GM21825 (cell line): ENCODE measurements at regions not wholly inside any gene's neighbourhood (a gene's known extent, or its start where the extent isn't known, plus 50 kb on each side); places are given as distances from the start of the nearest gene placed in this dataset.
"Not testable (repeated sequence)": the region's sequence is repeated elsewhere in the genome, so short reads cannot be mapped to it uniquely, and the experiment has no call there.

ENCODE experiments used
- ATAC-seq: cut with Tn5 transposase; IDR thresholded peaks from one replicate; pipeline ENCODE4 v1.9.1; 2021; ENCODE audit warnings: mild to moderate bottlenecking, moderate library complexity; ENCODE audit not compliant: unreplicated experiment

DNA sequence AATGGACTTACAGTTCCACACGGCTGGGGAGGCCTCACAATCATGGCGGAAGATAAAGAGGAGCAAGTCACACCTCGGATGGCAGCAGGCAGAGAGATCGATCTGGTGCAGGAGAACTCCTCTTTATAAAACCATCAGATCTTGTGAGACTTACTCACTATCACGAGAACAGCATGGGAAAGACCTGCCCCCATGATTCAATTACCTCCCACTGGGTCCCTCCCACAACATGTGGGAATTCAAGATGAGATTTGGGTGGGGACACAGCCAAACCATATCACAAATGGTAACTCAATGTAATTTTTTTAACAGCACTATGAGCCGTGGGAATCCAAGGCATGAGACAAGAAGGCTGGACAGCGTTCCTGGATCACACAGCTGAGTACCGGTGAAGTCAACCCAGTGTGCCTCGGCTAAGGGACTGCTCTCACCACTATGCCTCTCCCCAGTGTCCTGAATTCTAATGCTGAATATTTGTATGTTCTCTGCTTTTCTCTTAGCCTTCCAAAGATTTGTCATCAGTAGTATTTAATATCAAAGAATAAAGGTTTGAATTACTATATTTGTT, 84.3 kb downstream of the IRS2 start:
- ATAC-seq = not testable (repeated sequence)

DNA sequence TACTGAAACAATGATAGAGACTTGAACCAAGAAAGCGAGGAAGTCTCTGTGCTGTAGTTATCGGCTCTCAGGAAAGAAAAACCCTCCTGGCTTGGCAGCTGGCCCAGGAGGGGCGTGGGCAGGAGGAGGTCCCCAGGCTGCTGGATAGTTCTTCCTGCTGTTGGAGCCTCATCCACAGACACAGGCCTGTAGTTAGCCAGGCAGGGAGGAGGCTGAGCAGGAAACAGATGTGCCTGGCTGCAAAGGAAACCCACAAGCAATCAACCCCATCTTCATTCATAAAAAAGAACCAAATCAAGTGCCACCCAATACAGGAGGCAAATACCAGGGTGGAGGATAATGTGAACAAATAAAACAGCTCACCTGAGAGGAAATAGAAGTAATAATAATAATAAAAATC, 86.2 kb downstream of the IRS2 start:
- no peak for ATAC-seq

- ATAC-seq = no peak
These were observed 86.7 kb downstream of the IRS2 start for GRCh38 chr13:109699628-109700071.

DNA sequence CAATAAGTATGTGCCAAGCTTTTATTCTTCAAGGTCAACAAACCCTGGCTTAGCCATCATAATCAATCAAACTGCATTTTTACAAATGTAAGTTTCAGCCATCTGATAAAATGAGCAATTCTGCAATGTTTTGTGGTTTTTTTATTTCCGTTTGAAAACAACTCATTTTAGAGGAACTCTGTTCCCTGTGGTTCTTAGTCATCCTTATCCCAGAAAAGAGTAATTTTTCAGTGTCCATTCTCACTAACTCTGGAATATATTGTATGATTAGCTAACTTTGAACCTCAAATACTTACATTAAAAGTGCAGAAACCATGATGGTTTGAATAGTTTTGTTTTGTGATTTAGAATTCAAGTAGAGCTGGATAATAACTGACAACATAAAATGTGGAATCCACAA, 87.6 kb downstream of the IRS2 start:
- ATAC-seq = no peak

DNA sequence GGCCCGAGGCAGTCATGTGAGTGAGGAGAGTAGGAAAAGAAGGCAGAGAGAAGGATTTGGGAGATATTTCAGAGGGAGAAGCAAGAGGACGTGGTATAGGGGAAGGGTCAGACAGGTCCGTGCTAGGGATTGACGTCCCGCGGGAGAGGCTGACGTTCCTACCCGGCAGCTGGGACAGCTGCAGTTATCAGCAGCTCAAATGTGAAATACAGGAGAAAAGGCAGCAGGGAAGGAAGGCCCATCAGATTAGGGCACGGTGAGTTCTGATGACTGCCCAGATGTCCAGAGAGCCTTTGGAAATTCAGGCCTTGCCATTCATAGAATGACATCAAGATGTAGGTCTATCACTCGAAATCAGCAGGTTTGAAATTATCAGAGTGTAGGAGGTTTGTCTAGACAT, 88.4 kb downstream of the IRS2 start:
- no peak for ATAC-seq

GRCh38 chr13:109695402-109696190, 90.8 kb downstream of the IRS2 start:
- ATAC-seq = no peak

GRCh38 chr13:109694972-109695371, 91.4 kb downstream of the IRS2 start:
- no peak for ATAC-seq

- ATAC-seq = no peak
These were observed 93.2 kb downstream of the IRS2 start for GRCh38 chr13:109693213-109693612.

- no peak for ATAC-seq
These were observed 94.7 kb downstream of the IRS2 start for GRCh38 chr13:109691689-109692088.

DNA sequence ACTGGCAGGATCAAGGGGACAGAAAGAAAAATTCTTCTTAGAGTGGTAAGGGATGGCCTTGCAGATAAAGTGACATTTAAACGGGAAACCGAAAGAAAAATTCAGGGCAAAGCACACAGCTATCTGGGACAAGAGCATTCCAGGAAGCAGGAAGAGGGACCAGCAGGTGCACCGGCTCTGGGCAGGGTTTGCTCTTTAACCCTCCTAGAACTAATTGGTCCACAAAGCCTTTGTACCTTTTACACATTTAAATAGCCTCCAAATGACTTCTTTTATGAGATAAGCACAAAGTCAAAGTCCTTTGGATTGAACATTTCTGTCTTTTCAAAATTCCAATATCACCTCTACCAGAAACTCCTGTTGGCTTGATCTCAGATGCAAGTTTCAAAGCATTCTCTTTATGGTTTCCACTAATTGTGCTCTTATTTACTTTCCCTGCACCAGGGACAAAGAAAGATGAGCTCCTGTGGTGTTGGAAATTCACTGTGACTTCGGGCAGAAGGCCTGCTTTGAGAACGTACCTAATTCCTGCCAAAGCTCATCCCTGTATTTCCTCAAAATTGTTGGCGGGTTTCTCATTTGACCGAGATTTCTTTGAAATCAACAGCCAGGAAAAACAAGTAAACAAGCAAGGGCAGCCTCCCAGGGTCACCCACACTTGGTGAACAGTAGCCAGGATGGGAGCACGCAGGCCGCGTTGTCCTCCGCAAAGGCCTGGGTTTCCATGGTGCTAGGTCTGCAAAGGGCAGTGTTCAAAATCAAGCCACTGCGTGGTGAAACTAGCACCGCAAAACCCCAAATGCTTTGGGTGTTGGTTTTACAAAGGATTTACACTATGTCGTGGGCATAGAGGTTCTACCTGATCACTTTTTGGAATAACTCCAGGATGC, 98.6 kb downstream of the IRS2 start:
- no peak for ATAC-seq

GRCh38 chr13:109685203-109685602, 101.2 kb downstream of the IRS2 start:
- no peak for ATAC-seq

GRCh38 chr13:109684824-109685202, 101.6 kb downstream of the IRS2 start:
- ATAC-seq = no peak

DNA sequence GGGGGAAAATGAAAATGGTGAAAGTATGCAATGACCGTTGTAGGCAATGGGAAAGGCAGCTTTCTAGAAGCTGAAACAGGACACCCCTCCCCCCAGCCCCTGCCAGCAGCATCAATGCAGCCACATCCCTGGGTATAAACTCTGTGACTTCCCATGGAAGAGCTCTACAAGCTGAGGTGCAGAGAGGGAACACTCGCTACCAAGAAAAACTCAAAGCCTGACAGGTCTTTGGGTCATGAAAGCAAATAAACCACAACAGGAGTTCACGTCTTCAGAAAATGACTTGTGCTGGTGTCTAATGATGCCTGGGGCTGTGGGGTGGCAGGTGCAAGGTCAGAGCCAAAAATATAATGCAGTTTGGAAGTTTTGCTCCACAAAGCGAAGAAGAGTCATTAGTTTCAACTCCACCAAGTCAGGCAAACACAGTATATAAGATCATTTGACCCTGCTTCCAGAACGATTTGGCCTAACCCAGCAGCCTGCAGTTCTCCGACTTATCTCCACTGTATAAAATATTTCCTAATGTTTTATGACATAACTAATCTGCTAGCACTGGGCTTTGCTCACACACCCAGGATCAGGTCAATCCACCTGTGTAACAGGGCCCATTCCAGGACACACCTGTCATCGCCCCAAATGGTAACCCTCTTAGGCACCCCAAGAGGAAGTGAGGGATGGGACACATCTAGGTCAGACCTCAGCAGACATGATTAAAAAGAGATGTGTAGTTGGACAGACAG, 102.1 kb downstream of the IRS2 start:
- no peak for ATAC-seq

- ATAC-seq = no peak
These were observed 103.7 kb downstream of the IRS2 start for GRCh38 chr13:109682534-109683244.

DNA sequence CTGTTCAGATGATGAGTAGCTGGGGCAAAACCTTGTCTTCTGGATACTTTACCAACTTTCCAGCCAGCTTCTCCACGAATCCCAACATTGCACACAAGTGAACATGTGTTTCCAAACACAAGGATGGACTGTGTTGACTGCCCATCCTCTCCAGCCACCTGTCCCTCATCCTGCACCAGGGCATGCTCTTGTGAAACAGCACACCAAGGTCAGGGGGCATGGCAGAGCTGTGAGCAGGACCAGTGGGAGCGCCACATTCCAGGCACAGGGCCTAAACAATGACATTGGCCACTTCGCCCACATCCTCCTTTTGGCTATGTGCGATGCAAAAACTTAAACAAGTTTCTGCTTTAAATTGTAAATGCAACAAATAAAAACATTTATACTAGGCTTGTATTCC, 105.5 kb downstream of the IRS2 start:
- no peak for ATAC-seq

GRCh38 chr13:109680288-109680687, 106.1 kb downstream of the IRS2 start:
- ATAC-seq = no peak

GRCh38 chr13:109678459-109678858, 107.9 kb downstream of the IRS2 start:
- no peak for ATAC-seq

- no peak for ATAC-seq
These were observed 109.2 kb downstream of the IRS2 start for GRCh38 chr13:109677206-109677605.

GRCh38 chr13:109673477-109673876, 112.9 kb downstream of the IRS2 start:
- ATAC-seq = no peak

DNA sequence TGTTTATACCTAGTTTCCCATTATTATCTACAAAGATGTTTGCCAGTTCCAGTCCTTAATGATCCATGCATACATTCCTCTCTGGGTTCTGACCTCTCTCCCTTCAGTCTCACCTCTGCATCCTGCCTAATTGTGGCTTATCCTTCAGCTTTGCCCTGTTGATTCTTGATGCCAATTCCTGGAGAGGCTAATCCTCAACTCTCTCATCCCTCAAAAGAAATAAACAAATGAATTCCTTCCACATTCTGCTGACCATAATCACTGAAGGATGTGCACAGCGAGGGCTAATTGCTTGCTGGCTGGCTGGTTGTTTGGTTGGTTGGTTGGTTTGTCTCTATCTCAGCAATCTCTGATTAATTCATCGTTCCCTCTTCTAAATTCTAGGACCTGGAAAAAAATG, 113.8 kb downstream of the IRS2 start:
- no peak for ATAC-seq
